Peyer's patch (tissue), 4 donors: ENCODE measurements at regions not wholly inside any gene's neighbourhood (a gene's known extent, or its start where the extent isn't known, plus 50 kb on each side); places are given as distances from the start of the nearest gene placed in this dataset.

ENCODE experiments used
- DNase-seq, 3 donors: peaks; one replicate each; pipeline ENCODE4 v3.0.0-alpha.2; 2017 to 2019
- H3K27ac ChIP-seq, 4 donors: fragments of 200-600 bp; sonication (generic); one replicate each; pipeline ENCODE4 v1.5.1; 2016 to 2019
- H3K27me3 ChIP-seq, 2 donors: fragments of 200-600 bp; sonication (generic); one replicate each; pipeline ENCODE4 v1.5.1; 2019
- H3K36me3 ChIP-seq, 3 donors: fragments of 200-600 bp; sonication (generic); one replicate each; pipeline ENCODE4 v1.5.1; 2016 to 2019
- H3K4me1 ChIP-seq, 4 donors: fragments of 200-600 bp; sonication (generic); one replicate each; pipeline ENCODE4 v1.5.1; 2016 to 2019
- H3K4me3 ChIP-seq, 4 donors: fragments of 200-600 bp; sonication (generic); 1 replicate in 3 of 4; 2 replicates in 1 of 4; pipeline ENCODE4 v1.5.1; 2016 to 2019; ENCODE audit warnings: mild to moderate bottlenecking in 1 of 4
- H3K9me3 ChIP-seq, 4 donors: fragments of 200-600 bp; sonication (generic); one replicate each; pipeline ENCODE4 v1.5.1; 2016 to 2019; ENCODE audit warnings: mild to moderate bottlenecking in 1 of 4
- POLR2A ChIP-seq, 2 donors: fragments of 450-650 bp; IDR thresholded peaks; one replicate each; pipeline ENCODE4 v1.5.1; 2017; ENCODE audit warnings: antibody characterized with exemption in 2 of 2, mild to moderate bottlenecking in 2 of 2, moderate library complexity in 2 of 2
- TF ChIP-seq, protein P1 (sequence below), 6 experiments: fragments of 450-650 bp in 4 of 6; fragments of 200-600 bp in 2 of 6; sonication (generic) in 1 of 6; IDR thresholded peaks; one replicate each; pipeline ENCODE4 v1.5.1; 2017 to 2019; ENCODE audit warnings: antibody characterized with exemption in 6 of 6, mild to moderate bottlenecking in 3 of 6, moderate library complexity in 1 of 6

DNA sequence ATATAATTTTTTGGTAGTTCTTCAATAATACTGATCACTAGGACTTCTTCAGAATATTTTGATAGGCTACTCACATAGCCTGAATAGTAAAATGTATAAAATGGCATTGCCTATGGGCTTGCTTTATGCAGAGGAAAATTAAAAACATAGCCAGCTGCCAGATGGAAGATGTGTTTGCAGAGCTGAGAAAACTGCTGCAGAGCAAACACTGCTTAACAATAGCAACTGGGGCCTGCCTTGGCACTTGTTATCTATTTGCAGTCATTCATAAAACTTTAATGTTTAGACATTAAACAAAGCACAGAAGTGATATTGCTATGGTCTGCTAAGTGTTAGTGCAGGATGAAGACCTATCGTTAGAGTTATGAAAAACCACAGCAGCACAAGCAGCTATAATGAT lies 151.5 kb upstream of the SMC2 start:
- Histone ChIP-seq H3K27me3 (no peaks in the 10 kb centered on the region), H3K27ac (no peak overlapping the region), H3K4me1 (no peaks in the 10 kb centered on the region), H3K9me3 (no peaks in the 10 kb centered on the region), H3K36me3 (no peaks in the 10 kb centered on the region), H3K4me3 (no peak overlapping the region)
- no peak for DNase-seq
- TF ChIP-seq POLR2A (IDR thresholded peaks at IDR 0.05): no peak
- TF ChIP-seq, protein P1, sequence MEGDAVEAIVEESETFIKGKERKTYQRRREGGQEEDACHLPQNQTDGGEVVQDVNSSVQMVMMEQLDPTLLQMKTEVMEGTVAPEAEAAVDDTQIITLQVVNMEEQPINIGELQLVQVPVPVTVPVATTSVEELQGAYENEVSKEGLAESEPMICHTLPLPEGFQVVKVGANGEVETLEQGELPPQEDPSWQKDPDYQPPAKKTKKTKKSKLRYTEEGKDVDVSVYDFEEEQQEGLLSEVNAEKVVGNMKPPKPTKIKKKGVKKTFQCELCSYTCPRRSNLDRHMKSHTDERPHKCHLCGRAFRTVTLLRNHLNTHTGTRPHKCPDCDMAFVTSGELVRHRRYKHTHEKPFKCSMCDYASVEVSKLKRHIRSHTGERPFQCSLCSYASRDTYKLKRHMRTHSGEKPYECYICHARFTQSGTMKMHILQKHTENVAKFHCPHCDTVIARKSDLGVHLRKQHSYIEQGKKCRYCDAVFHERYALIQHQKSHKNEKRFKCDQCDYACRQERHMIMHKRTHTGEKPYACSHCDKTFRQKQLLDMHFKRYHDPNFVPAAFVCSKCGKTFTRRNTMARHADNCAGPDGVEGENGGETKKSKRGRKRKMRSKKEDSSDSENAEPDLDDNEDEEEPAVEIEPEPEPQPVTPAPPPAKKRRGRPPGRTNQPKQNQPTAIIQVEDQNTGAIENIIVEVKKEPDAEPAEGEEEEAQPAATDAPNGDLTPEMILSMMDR (IDR thresholded peaks at IDR 0.05): no peak

DNA sequence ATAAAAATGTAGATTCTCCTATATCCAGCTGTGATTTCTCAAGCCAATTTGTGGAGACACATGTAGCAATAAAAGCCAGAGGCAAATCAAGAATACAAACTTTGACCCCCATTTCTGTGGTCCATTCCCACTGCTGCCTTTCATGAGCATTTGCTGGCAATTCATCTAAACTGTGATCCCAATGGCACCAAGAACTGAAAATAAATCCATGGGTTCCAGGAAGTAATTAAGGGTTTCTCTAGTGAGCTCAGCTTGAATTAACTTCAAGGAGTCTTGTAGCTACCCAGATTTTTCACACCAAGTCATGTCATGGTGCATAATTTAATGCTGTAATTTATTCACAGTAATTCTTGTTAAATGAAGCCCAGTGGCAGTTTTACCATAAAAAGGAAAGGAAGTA lies 145.0 kb upstream of the SMC2 start:
- H3K9me3 ChIP-seq: no peaks in the 10 kb centered on the region
- no peak for TF ChIP-seq POLR2A (IDR thresholded peaks at IDR 0.05)
- TF ChIP-seq, protein P1 (IDR thresholded peaks at IDR 0.05): no peak
- DNase-seq: no peak
- no peak overlapping the region for H3K4me3 ChIP-seq
- H3K27ac ChIP-seq: no peak overlapping the region
- no peaks in the 10 kb centered on the region for H3K27me3 ChIP-seq
- H3K4me1 ChIP-seq: no peaks in the 10 kb centered on the region
- H3K36me3 ChIP-seq: no peaks in the 10 kb centered on the region

DNA sequence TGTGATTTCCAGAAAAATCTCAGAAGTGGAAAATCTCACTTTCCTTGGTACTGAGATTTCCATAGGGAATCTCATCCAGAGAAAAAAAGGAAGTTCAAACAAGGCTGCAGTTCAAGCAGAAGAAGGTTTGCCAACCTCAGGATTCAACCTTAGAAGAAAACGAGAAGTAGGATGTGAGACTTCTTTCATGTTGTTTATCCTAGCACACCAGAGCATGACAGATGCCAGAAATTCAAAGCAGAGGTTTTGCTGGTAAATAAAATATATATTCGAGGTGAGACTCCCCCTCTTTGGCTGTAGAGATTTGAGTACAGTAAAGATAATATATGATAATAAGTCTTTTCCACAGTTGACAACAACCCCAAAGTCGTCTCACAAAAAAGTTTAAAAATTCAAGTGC lies 116.9 kb upstream of the SMC2 start:
- H3K27ac ChIP-seq: no peak overlapping the region
- DNase-seq: no peak

DNA sequence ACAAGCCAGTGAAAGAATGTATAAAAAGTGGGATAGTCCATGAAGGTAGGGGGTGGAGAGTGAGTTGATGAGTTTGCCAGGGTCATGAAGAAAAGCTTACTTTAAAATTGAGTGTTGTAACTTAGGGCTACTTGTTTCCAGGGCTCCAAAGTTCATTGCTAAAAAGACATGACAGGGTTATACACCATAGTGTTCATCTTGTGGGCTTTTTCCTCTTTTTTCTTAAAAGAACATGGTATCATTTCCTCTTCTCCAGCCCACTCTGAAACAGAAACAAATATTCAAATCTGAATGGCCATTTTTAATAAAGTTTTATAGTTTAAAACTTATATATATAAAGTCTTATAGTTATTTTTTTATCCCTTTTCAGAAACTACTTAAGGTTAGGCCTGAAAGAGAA lies 115.7 kb upstream of the SMC2 start:
- Histone ChIP-seq H3K4me3 (no peak overlapping the region), H3K9me3 (no peaks in the 10 kb centered on the region), H3K27me3 (no peaks in the 10 kb centered on the region), H3K27ac (no peak overlapping the region), H3K36me3 (no peaks in the 10 kb centered on the region), H3K4me1 (no peaks in the 10 kb centered on the region)
- no peak for TF ChIP-seq POLR2A (IDR thresholded peaks at IDR 0.05)
- TF ChIP-seq, protein P1 (IDR thresholded peaks at IDR 0.05): no peak
- no peak for DNase-seq

More for the DNA sequence above, 116.9 kb upstream of the SMC2 start:
- no peak for TF ChIP-seq POLR2A (IDR thresholded peaks at IDR 0.05)
- TF ChIP-seq, protein P1 (IDR thresholded peaks at IDR 0.05): no peak
- H3K27me3 ChIP-seq: no peaks in the 10 kb centered on the region
- H3K4me1 ChIP-seq: no peaks in the 10 kb centered on the region
- no peaks in the 10 kb centered on the region for H3K36me3 ChIP-seq
- H3K9me3 ChIP-seq: no peaks in the 10 kb centered on the region
- H3K4me3 ChIP-seq: no peak overlapping the region

DNA sequence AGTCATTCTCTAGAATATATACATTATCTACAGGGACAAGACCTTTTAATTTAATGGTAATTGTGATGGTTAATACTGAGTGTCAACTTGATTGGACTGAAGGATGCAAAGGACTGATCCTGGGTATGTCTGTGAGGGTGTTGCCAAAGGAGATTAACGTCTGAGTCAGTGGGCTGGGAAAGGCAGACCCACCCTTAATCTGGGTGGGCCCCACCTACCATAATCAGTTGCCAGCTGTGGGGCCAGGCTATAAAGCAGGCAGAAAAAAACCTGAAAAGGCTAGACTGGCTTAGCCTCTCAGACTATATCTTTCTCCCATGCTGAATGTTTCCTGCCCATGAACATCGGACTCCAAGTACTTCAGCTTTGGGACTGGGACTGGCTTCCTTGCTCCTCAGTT lies 112.2 kb upstream of the SMC2 start:
- Histone ChIP-seq H3K36me3 (no peaks in the 10 kb centered on the region), H3K4me1 (no peaks in the 10 kb centered on the region), H3K4me3 (no peak overlapping the region), H3K9me3 (no peaks in the 10 kb centered on the region), H3K27me3 (no peaks in the 10 kb centered on the region), H3K27ac (no peak overlapping the region)
- TF ChIP-seq POLR2A (IDR thresholded peaks at IDR 0.05): no peak
- TF ChIP-seq, protein P1 (IDR thresholded peaks at IDR 0.05): no peak
- DNase-seq: no peak

DNA sequence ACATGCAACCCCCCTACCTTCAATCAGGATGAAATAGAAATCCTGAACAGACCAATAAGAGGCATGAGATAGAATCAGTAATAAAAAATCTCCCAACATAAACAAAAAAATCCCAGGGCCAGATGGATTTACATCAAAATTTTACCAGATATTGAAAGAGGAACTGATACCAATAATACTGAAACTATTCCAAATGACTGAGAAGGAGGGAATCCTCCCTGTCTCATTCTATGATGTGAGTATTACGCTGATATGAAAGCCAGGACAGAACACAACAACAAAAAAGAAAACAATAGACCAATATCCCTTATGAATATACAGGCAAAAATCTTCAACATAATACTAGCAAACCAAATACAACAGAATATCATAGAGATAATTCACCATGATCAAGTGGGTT lies 109.0 kb upstream of the SMC2 start:
- Histone ChIP-seq H3K9me3 (no peaks in the 10 kb centered on the region), H3K36me3 (no peaks in the 10 kb centered on the region), H3K27ac (no peak overlapping the region), H3K4me3 (no peak overlapping the region), H3K27me3 (no peaks in the 10 kb centered on the region), H3K4me1 (no peaks in the 10 kb centered on the region)
- no peak for DNase-seq
- TF ChIP-seq, protein P1 (IDR thresholded peaks at IDR 0.05): no peak
- TF ChIP-seq POLR2A (IDR thresholded peaks at IDR 0.05): no peak
